Stimulated activated CD4-positive, alpha-beta T cell treated with anti-CD3 and anti-CD28 coated beads, Interleukin-15, amount 100 ng/mL, for 24 hours (primary cell): ENCODE measurements at regions not wholly inside any gene's neighbourhood (a gene's known extent, or its start where the extent isn't known, plus 50 kb on each side); places are given as distances from the start of the nearest gene placed in this dataset.

Experiments used
- DNase-seq: peaks from one replicate; pipeline ENCODE4 v3.0.0-alpha.2; 2020

GRCh38 chr1:198865319-198865718, 226.5 kb downstream of the PTPRC start:
- DNase-seq: no peak

GRCh38 chr1:198867182-198867581, 228.3 kb downstream of the PTPRC start:
- DNase-seq: no peak

- DNase-seq: no peak
Measured at GRCh38 chr1:198873696-198874230, 234.9 kb downstream of the PTPRC start.

- no peak for DNase-seq
Measured at GRCh38 chr1:198876371-198876871, 237.6 kb downstream of the PTPRC start.

- DNase-seq: no peak
Measured at GRCh38 chr1:198878566-198878965, 239.7 kb downstream of the PTPRC start.

GRCh38 chr1:198879711-198880306, 241.0 kb downstream of the PTPRC start:
- DNase-seq: no peak

GRCh38 chr1:198880397-198880796, 241.6 kb downstream of the PTPRC start:
- DNase-seq: no peak

GRCh38 chr1:198880818-198881597, 242.2 kb downstream of the PTPRC start:
- no peak for DNase-seq

GRCh38 chr1:198883184-198883583, 244.3 kb downstream of the PTPRC start:
- no peak for DNase-seq

- no peak for DNase-seq
Measured at GRCh38 chr1:198887866-198888265, 249.0 kb downstream of the PTPRC start.

- DNase-seq: no peak
Measured at GRCh38 chr1:198888379-198888943, 249.6 kb downstream of the PTPRC start.

- no peak for DNase-seq
Measured at GRCh38 chr1:198889101-198889500, 250.3 kb downstream of the PTPRC start.

- no peak for DNase-seq
Measured at GRCh38 chr1:198889749-198890148, 250.9 kb downstream of the PTPRC start.

GRCh38 chr1:198890214-198890930, 251.5 kb downstream of the PTPRC start:
- no peak for DNase-seq

- DNase-seq: no peak
Measured at GRCh38 chr1:198892065-198892464, 253.2 kb downstream of the PTPRC start.

GRCh38 chr1:198893141-198893540, 254.3 kb downstream of the PTPRC start:
- DNase-seq: no peak

- DNase-seq: no peak
Measured at GRCh38 chr1:198893763-198894444, 255.1 kb downstream of the PTPRC start.

GRCh38 chr1:198901266-198901665, 262.4 kb downstream of the PTPRC start:
- DNase-seq: no peak

- no peak for DNase-seq
Measured at GRCh38 chr1:198902655-198903054, 263.8 kb downstream of the PTPRC start.

GRCh38 chr1:198903203-198903602, 264.4 kb downstream of the PTPRC start:
- no peak for DNase-seq

- no peak for DNase-seq
Measured at GRCh38 chr1:198903621-198904020, 264.8 kb downstream of the PTPRC start.

- no peak for DNase-seq
Measured at GRCh38 chr1:198904321-198904720, 265.5 kb downstream of the PTPRC start.
